ENCODE measurements at regions not wholly inside any gene's neighbourhood (a gene's known extent, or its start where the extent isn't known, plus 50 kb on each side); places are given as distances from the start of the nearest gene placed in this dataset.

- no peaks in the 10 kb centered on the region for H4K20me1 ChIP-seq (ENCODE audit: insufficient read depth)
- H3K4me3 ChIP-seq (ENCODE audit: low read length) = no peak overlapping the region
- no peak overlapping the region for H3K9ac ChIP-seq (ENCODE audit: low read length)
- H3K27ac ChIP-seq (ENCODE audit: low read length) = no peak overlapping the region
- no peaks in the 10 kb centered on the region for H3K79me2 ChIP-seq (replicated peaks; ENCODE audit: insufficient read depth, low read length)
- no peaks in the 10 kb centered on the region for H3K36me3 ChIP-seq (ENCODE audit: insufficient read depth, low read length)
- no peaks in the 10 kb centered on the region for H3K9me2 ChIP-seq (ENCODE audit: insufficient read depth, low read length)
- no peaks in the 10 kb centered on the region for H3K27me3 ChIP-seq (ENCODE audit: insufficient read depth, low read depth, low read length)
- no peak overlapping the region for H3K4me2 ChIP-seq (ENCODE audit: low read length)
- H2AFZ ChIP-seq (ENCODE audit: low read depth, low read length) = no peak overlapping the region
- TF ChIP-seq SMC3 (conservative IDR thresholded peaks at IDR 0.05; ENCODE audit: poor library complexity) (no peak), TAF1 (IDR thresholded peaks at IDR 0.05; ENCODE audit: low read depth) (no peak), REST (IDR thresholded peaks at IDR 0.05; ENCODE audit: borderline replicate concordance) (no peak), MXI1 (conservative IDR thresholded peaks at IDR 0.05; ENCODE audit: poor library complexity, severe bottlenecking) (no peak), EZH2 (IDR thresholded peaks at IDR 0.05; ENCODE audit: borderline replicate concordance, insufficient read depth, low read length, poor library complexity, severe bottlenecking) (no peak), CTCF (IDR thresholded peaks at IDR 0.05; ENCODE audit: poor library complexity, severe bottlenecking) (no peak), RAD21 (conservative IDR thresholded peaks at IDR 0.05) (no peak)
- H3F3A ChIP-seq (ENCODE audit: insufficient read depth, low read length, poor library complexity, severe bottlenecking) = no peaks in the 10 kb centered on the region
- no peaks in the 10 kb centered on the region for H3K9me3 ChIP-seq (ENCODE audit: low read length)
Measured at GRCh38 chr3:94967196-94967595, 904.3 kb downstream of the NSUN3 start.

GRCh38 chr3:94968519-94968918 is 905.7 kb downstream of the NSUN3 start:
- Histone ChIP-seq H3K27me3 (ENCODE audit: insufficient read depth, low read depth, low read length) (no peaks in the 10 kb centered on the region), H4K20me1 (ENCODE audit: insufficient read depth) (no peaks in the 10 kb centered on the region), H3K9me3 (ENCODE audit: low read length) (no peaks in the 10 kb centered on the region), H3K27ac (ENCODE audit: low read length) (no peak overlapping the region), H3K36me3 (ENCODE audit: insufficient read depth, low read length) (no peaks in the 10 kb centered on the region), H3F3A (ENCODE audit: insufficient read depth, low read length, poor library complexity, severe bottlenecking) (no peaks in the 10 kb centered on the region), H3K9ac (ENCODE audit: low read length) (no peak overlapping the region), H3K79me2 (replicated peaks; ENCODE audit: insufficient read depth, low read length) (no peaks in the 10 kb centered on the region), H3K4me3 (ENCODE audit: low read length) (no peak overlapping the region), H2AFZ (ENCODE audit: low read depth, low read length) (no peak overlapping the region), H3K4me2 (ENCODE audit: low read length) (no peak overlapping the region), H3K9me2 (ENCODE audit: insufficient read depth, low read length) (no peaks in the 10 kb centered on the region)
- no peak for TF ChIP-seq RAD21 (conservative IDR thresholded peaks at IDR 0.05)
- no peak for TF ChIP-seq EZH2 (IDR thresholded peaks at IDR 0.05; ENCODE audit: borderline replicate concordance, insufficient read depth, low read length, poor library complexity, severe bottlenecking)
- no peak for TF ChIP-seq POLR2AphosphoS5 (IDR thresholded peaks at IDR 0.05)

- TF ChIP-seq SMC3 (conservative IDR thresholded peaks at IDR 0.05; ENCODE audit: poor library complexity) (no peak), POLR2AphosphoS5 (IDR thresholded peaks at IDR 0.05) (no peak), REST (IDR thresholded peaks at IDR 0.05; ENCODE audit: borderline replicate concordance) (no peak), EZH2 (IDR thresholded peaks at IDR 0.05; ENCODE audit: borderline replicate concordance, insufficient read depth, low read length, poor library complexity, severe bottlenecking) (no peak), MXI1 (conservative IDR thresholded peaks at IDR 0.05; ENCODE audit: poor library complexity, severe bottlenecking) (no peak), EP300 (conservative IDR thresholded peaks at IDR 0.05; ENCODE audit: poor library complexity, severe bottlenecking) (no peak), RAD21 (conservative IDR thresholded peaks at IDR 0.05) (no peak), CTCF (IDR thresholded peaks at IDR 0.05; ENCODE audit: poor library complexity, severe bottlenecking) (no peak), TAF1 (IDR thresholded peaks at IDR 0.05; ENCODE audit: low read depth) (no peak)
- no peak overlapping the region for H3K9ac ChIP-seq (ENCODE audit: low read length)
Measured at GRCh38 chr3:94972066-94972465, 909.2 kb downstream of the NSUN3 start.

More at GRCh38 chr3:94972066-94972465, 909.2 kb downstream of the NSUN3 start:
- no peak overlapping the region for H2AFZ ChIP-seq (ENCODE audit: low read depth, low read length)
- no peaks in the 10 kb centered on the region for H3K79me2 ChIP-seq (replicated peaks; ENCODE audit: insufficient read depth, low read length)
- no peak overlapping the region for H3K4me3 ChIP-seq (ENCODE audit: low read length)
- H3K27ac ChIP-seq (ENCODE audit: low read length) = no peak overlapping the region
- H3K9me2 ChIP-seq (ENCODE audit: insufficient read depth, low read length) = no peaks in the 10 kb centered on the region
- H4K20me1 ChIP-seq (ENCODE audit: insufficient read depth) = no peaks in the 10 kb centered on the region
- no peaks in the 10 kb centered on the region for H3K27me3 ChIP-seq (ENCODE audit: insufficient read depth, low read depth, low read length)
- no peaks in the 10 kb centered on the region for H3F3A ChIP-seq (ENCODE audit: insufficient read depth, low read length, poor library complexity, severe bottlenecking)
- H3K9me3 ChIP-seq (ENCODE audit: low read length) = no peaks in the 10 kb centered on the region
- no peaks in the 10 kb centered on the region for H3K36me3 ChIP-seq (ENCODE audit: insufficient read depth, low read length)
- no peak overlapping the region for H3K4me2 ChIP-seq (ENCODE audit: low read length)
